22Rv1 (cell line): ENCODE measurements at regions not wholly inside any gene's neighbourhood (a gene's known extent, or its start where the extent isn't known, plus 50 kb on each side); places are given as distances from the start of the nearest gene placed in this dataset.

Experiments
- ZFX ChIP-seq: fragments of 450-650 bp; IDR thresholded peaks from 2 replicates; pipeline ENCODE4 v1.6.1; 2017; ENCODE audit warnings: antibody characterized with exemption, borderline replicate concordance
- TF ChIP-seq, protein P1 (sequence below): fragments of 450-650 bp; IDR thresholded peaks from 2 replicates; pipeline ENCODE4 v1.5.1; 2017; ENCODE audit warnings: mild to moderate bottlenecking

DNA sequence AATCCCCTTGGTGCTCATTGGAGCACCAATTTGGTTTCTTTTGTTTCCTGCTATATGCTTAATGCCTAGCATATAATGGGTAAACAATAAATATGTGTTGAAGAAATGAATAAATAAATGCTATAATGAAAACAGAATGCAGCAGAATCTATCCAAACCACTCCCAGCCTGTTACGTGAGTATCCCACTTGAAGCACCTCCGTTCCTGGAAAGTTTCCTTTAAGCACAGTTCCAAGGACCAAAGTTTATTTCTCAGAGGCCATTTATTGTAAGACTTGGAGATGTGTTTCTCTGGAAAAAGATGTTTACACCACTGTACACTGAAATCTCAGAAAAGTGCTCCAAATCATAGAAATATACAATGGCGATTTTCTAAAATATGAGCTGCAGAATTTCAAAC lies 187.0 kb downstream of the SOX9 start:
- TF ChIP-seq, protein P1, sequence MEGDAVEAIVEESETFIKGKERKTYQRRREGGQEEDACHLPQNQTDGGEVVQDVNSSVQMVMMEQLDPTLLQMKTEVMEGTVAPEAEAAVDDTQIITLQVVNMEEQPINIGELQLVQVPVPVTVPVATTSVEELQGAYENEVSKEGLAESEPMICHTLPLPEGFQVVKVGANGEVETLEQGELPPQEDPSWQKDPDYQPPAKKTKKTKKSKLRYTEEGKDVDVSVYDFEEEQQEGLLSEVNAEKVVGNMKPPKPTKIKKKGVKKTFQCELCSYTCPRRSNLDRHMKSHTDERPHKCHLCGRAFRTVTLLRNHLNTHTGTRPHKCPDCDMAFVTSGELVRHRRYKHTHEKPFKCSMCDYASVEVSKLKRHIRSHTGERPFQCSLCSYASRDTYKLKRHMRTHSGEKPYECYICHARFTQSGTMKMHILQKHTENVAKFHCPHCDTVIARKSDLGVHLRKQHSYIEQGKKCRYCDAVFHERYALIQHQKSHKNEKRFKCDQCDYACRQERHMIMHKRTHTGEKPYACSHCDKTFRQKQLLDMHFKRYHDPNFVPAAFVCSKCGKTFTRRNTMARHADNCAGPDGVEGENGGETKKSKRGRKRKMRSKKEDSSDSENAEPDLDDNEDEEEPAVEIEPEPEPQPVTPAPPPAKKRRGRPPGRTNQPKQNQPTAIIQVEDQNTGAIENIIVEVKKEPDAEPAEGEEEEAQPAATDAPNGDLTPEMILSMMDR, result no peak
- no peak for TF ChIP-seq ZFX
